ENCODE measurements at regions not wholly inside any gene's neighbourhood (a gene's known extent, or its start where the extent isn't known, plus 50 kb on each side); places are given as distances from the start of the nearest gene placed in this dataset.

DNA sequence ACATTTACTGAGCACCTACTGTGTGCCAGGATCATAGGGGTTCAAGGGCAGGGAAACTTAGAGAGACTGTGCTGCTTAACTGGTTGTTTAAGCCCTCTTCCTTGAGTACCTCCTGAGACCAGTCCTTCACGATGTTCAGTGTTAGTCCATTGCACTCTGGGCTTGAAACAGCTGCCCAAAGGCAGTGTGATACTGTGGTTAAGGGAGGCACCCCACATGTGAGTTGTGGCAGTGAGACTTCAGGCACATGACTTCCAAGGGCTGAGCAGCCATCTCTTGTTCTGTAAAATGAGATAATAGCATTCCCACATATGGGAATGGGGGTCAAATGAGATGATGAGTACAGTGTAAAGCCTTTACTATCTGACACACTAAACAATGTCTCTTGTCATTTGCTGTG, 75.1 kb downstream of the LINGO1 start:
- DNase-seq: no peak

DNA sequence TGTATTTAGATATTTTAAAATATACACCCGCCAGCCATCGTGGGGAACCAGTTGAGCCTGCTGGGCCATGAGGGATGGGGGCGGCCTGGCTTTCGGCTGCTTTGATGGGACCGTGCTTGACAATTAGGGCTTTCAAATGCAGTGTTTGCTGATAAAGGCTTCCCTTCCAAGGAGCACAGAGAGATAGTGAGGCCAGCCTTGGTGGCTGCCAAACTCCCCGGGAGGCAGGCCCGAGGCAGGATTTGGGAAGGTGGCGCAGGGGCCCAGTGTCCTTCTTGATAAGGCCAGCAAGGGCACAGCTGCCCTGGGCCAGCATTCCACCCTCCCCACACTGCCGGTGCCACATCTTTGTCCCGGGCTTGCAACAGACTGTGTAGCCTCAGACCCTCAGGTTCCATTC, 75.6 kb downstream of the LINGO1 start:
- no peak for DNase-seq

DNA sequence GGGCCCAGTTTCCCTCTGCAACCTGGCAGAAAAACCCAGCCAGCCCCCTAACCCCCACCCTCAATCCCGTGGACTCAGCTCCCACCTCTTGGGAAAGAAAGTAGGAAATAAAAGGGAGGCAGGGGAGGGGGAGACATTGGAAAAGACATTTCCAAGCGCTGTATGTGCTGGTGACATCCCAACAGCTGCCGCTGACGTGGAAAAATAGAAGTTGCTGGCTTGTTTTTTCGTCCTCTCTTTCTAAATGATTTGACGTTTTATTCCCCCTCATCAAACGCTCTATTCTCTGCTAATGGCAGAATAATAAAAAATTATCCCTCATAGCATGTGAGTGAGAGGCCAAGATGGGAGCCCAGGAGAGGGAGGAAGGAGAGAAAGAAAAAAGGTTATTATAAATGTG, 76.1 kb downstream of the LINGO1 start:
- DNase-seq: no peak

GRCh38 chr15:77555232-77555631, 77.5 kb downstream of the LINGO1 start:
- no peak for DNase-seq

DNA sequence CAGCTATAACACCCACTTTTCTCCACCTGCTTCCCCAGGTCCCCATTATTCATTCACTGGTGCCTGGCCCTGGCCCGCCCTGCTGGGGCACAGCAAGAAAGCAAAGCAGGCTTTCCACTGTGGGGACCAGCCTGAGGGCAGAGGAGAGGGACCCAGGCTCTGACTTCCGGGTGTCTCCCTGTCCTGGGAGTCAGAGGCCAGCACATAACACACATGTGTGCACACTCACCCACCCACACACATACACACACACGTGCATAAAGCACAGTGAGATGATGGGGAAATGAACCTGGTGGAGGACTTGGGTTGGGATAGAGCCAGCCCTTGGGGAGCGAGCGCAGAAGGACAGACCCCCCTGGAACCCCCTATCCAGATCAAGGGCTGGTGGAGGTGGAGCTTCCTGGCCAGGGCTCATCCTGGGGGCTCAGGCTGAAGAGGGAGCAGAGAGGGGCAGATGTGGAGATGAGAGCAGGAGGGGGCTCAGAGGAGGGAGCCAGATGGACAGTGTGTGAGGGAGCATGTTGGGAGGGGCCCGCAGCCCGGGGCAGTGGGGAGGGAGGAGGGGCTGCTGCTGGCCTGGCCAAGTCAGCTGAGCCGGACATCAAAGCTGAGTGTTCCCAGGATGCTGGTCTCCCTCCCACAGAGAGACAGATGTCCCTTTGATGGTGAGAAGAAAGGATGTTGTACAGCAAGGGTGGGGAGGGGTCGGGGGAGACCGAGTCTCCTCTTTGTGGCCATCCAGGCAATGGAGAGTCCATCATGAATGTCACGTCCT, 78.2 kb downstream of the LINGO1 start:
- DNase-seq: no peak

DNA sequence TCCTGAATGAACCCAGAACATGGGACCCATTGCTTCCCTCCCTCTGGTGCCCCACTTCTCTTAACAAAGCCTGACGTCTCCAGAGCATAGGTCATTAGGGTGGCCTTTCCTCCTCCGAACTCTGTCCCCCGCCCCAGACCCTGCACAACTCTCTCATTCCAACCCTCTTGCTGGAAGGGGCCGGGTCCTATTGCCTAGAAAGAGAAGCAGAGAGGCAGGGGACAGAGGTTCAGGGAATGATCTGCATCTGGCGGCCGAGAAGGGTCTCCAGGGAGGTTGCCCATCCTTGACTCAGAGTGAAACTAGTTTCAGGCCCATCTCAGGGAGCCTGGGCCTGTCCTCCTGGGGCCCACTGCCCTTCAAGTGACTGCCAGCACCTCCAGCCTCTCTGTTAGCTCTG, 79.0 kb downstream of the LINGO1 start:
- DNase-seq: no peak

GRCh38 chr15:77553257-77553656, 79.5 kb downstream of the LINGO1 start:
- DNase-seq: no peak

- DNase-seq: no peak
Observed at GRCh38 chr15:77552066-77552465, 80.6 kb downstream of the LINGO1 start.

- no peak for DNase-seq
Observed at GRCh38 chr15:77550301-77551251, 82.1 kb downstream of the LINGO1 start.

DNA sequence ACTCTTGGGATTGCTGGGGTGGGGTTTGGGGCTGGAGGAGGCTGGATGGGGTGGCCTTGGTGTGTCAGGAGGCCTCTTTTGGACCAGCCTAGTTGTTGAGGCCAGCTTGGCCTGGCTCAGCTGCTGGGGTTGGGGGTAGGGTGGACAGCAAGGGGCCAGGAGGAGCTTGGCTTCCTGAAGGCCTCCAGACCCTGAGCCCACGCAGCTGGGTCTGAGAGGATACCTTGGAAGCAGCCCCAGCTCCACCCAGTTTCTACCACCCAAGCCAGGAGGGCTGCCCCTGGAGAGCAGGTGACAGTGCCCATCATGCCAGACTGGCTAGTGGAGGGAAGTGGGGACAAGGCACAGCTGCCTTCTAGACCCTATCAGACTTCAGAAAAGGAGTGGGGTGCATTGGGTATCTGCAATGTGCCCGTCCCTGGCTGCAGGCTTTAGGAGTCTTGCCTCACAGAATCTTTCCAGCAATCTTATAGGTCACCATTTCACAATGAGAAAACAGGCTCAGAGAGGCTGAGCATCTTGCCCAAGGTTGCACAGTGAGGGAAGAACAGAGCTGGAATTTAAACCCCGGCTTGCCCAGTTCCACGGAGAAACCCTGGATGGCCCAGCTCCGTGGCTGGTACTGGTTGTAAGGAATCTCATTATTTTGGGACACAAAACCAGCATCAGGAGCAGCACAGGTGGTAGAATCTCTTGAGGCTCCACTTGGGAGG, 83.0 kb downstream of the LINGO1 start:
- DNase-seq: no peak

DNA sequence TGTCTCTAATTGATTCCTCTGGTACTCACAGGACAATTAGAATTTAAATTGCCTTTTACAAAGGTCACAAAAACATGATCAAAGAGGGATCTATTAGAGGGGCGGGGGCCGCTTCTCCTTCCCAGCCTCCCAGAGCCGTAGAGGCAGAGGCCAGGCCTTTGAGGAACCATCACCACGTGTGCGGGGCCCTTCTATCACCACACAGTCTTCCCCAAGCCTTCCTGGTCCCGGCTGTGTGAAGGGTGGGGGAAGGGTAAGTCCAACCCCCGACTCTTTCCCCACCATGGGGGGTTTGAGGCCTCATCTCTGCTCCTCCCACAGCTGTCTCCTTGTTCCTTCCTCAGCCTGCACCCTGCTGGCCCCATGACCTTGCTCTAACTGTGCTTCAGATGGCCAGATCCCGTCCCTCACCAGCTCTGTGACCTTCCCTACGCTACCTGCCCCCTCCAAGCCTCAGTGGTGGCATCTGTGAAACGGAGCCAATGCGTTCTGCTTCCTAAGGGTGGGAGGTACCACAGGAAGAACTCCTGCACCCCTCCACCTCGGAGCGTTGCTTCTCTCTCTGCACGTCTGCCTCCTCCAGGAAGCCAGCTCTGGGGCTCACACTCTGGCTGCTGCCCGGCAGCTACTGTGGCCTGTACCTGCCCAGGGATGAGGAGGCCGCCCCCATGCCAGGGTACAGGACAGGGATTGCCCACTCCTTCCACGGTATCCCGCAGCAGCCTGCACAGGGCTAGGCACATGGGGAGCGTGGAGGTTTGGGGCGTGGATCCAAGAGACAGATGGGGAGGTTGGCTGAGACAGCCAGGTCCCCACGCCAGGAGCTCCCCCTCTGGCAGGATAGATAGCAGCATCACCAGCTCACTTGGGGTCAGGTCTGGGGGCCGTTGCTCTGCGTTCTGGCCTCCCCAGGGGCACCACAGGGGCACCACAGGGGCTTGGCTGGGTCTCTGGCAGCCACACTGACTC, 83.8 kb downstream of the LINGO1 start:
- no peak for DNase-seq

DNA sequence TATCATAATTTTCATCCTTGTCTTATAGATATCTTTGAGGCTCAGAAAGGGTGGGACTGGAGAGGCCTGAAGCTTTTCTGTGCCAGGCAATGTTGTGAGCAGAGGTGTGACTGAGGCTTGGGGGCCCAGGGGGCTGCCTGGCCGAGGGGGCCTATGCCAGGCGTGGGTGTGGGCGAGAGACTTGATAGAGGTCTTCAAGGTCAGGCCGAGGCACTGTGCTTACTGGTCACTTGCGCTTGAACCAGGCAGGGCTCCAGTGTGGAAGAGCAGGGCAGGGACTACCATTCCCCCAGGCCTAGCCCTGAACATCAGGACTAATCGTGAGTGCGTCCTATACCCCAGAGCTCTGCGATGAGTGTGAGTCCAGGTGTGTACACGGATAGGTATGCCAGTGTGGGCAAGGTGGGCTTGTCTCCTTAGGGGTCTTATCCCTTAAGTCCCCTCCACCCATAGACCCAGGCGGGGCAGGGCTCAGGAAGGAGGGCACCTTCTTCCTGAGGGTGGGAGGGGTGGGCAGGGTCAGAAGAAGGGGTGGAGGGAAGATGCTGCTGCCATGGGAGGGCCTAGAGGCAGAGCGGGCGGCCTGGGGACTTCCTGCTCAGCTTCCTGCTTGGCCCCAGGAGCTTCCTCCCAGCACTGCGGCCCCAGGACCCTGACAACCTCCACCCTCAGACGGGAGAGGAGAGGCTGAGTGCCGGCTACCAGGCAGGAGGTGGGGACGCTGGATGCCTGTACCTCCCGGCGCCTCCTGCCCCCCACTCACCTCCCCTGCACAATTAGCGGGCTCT, 84.7 kb downstream of the LINGO1 start:
- DNase-seq: no peak

DNA sequence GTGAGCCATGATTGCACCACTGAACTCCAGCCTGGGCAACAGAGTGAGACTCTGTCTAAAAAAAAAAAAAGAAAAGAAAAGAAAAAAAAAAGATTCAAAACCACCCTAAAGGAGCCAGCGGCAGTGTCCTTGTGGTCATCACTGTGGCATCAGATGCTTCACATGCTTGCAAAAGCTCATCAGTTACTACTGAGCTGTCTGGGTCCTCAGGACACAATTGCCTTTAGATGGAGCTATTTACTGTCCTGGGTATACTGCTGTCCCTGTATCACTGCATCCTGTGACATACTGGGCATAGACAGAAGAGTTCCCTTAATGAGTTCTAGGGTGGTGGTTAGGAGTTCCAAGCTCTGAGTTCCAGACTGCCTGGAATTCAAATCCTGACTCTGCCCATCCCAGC, 85.8 kb downstream of the LINGO1 start:
- DNase-seq: no peak

DNA sequence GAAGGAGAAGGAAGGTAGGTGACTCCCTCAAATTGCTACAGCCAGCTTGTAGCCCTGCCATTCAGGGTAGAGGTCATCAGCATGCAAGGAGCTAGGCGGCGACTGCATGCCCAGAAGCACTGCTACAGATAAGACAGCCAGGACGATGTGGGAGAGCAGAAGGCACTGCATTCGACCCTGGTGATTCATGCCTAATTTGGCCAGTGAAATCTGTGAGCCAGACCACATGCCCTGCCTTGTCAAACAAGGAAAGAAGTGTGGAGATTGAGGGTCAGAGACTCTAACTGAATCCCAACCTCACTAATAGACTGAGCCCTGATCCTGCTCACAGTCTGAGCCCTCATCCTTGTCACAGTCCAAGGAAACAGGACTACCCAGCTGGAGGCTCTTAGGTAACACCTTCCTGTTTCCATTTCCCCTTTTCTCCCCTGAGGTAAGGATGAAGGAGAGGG, 86.6 kb downstream of the LINGO1 start:
- no peak for DNase-seq

DNA sequence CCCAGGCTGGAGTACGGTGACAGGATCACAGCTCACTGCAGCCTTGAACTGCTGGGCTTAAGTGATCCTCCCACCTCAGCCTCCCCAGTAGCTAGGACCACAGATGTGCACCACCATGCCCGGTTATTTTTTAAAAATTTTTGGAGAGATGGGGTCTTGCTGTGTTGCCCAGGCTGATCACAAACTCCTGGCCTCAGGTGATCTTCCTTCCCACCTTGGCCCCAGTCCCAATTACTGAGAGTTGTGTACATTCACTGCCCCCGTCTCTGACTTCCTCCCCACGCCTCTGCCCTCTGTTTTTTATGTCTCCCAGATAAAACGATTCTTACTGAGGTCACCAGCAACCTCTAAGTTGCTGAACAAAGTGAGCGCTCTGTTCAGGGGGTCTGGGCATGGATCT, 87.7 kb downstream of the LINGO1 start:
- no peak for DNase-seq

GRCh38 chr15:77544162-77544561, 88.5 kb downstream of the LINGO1 start:
- DNase-seq: no peak

GRCh38 chr15:77543159-77543882, 89.4 kb downstream of the LINGO1 start:
- DNase-seq: peak; percentile 25

GRCh38 chr15:77542491-77543001, 90.2 kb downstream of the LINGO1 start:
- no peak for DNase-seq

DNA sequence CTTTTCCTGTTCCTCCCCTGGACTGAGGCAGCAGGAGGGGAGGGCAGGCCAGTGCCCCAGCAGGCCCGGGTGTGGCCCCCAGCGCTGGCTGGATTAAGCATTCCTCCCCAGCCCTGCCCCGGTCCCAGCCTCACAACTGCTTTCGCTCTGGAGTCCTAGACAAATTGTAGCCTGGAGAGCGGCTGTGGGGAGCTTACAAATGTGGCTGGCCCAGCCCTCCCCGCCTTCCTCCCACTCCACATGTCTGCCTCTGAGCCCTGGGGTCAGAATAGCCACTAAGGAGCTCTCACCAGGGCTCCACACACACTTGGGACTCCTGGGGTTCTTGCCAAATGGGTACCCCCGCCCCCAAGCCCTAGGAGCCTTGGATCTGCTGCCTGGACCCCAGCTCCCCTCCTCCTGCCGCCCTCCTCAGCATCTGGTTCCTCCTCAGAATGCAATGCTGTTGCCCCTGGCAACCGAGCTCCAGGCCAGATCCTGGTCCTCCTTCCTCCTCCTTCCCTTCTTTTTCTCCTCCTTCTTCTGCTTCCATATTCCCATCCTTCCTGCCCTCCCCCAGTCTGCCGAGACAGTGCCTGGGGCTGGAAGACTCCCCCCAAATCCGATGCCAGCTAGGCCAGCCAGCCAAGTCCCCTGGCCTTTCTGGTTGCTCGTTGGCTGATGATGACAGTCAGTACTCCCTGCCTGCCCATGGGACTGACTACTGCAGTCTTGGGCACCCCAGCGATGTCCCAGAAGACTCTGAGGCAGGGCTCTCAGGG, 91.1 kb downstream of the LINGO1 start:
- no peak for DNase-seq

Data from DMS79 treated with DMSO at 0.1 percent for 48 hours (cell line).